Endothelial cell of umbilical vein (primary cell): ENCODE measurements at regions not wholly inside any gene's neighbourhood (a gene's known extent, or its start where the extent isn't known, plus 50 kb on each side); places are given as distances from the start of the nearest gene placed in this dataset.

Experiments used
- BruUV-seq: library from RNA; stranded (reverse); fragments of 400-500 nt; replicated peaks from 2 replicates; lab custom pipeline; 2021; lab: Mats Ljungman, UMichigan
- CTCF ChIA-PET: fragments of 300-600, 350-600 bp; sonication (Branson Sonifier 250); formaldehyde crosslinking; loops from one replicate; lab custom pipeline; 2021; ENCODE audit warnings: antibody characterized with exemption, inconsistent platforms; lab: Charles Lee
- POLR2A ChIA-PET: fragments of 300-600, 350-600 bp; sonication (Branson Sonifier 250); formaldehyde crosslinking; loops from one replicate; lab custom pipeline; 2021; ENCODE audit warnings: antibody characterized with exemption, inconsistent platforms; lab: Charles Lee
- DNase-seq: peaks from one replicate; pipeline ENCODE4 v3.0.0-alpha.2; 2011; ENCODE audit warnings: low read depth, low spot score
- FAIRE-seq: peaks from 2 replicates; lab custom pipeline; 2011; peaks lifted over from hg19 to GRCh38; lab: Jason Lieb, UNC
- H2AFZ ChIP-seq: 2 replicates; pipeline ENCODE4 v1.6.0; 2012; ENCODE audit warnings: low read depth, low read length, control low read depth, inconsistent platforms
- H3K27ac ChIP-seq: 2 replicates; pipeline ENCODE4 v1.5.1; 2011; ENCODE audit warnings: low read depth, mild to moderate bottlenecking, control low read depth, low read length, moderate library complexity; ENCODE audit not compliant: insufficient read depth
- H3K27me3 ChIP-seq, 2 experiments: 2 replicates each; pipeline versions ENCODE4 v1.6.0 to v1.6.1; 2011; ENCODE audit warnings: low read length in 2 of 2, mixed read lengths in 1 of 2; ENCODE audit not compliant: control insufficient read depth in 2 of 2, insufficient read depth in 2 of 2
- H3K36me3 ChIP-seq, 2 experiments: 2 replicates in 1 of 2; 3 replicates in 1 of 2; pipeline ENCODE4 v1.5.1; 2011; ENCODE audit warnings: low read length in 2 of 2, mild to moderate bottlenecking in 1 of 2, moderate library complexity in 1 of 2; ENCODE audit not compliant: control insufficient read depth in 2 of 2, insufficient read depth in 2 of 2; ENCODE audit errors: extremely low read depth in 1 of 2
- H3K4me1 ChIP-seq: 3 replicates; pipeline ENCODE4 v1.5.1; 2011; ENCODE audit warnings: mild to moderate bottlenecking, low read length; ENCODE audit not compliant: control insufficient read depth, insufficient read depth; ENCODE audit errors: extremely low read depth
- H3K4me2 ChIP-seq: 2 replicates; pipeline ENCODE4 v1.6.1; 2011; ENCODE audit warnings: low read length, control low read depth, mixed read lengths; ENCODE audit not compliant: insufficient read depth
- H3K4me3 ChIP-seq, 3 experiments: fragments of 200-600 bp in 1 of 3; sonication (generic), shearing (Covaris generic) in 1 of 3; replicated peaks in 1 of 3; 2 replicates each; pipeline ENCODE4 v1.5.1; 2011 to 2016; ENCODE audit warnings: control low read depth in 3 of 3, low read length in 3 of 3, mild to moderate bottlenecking in 2 of 3, inconsistent platforms in 1 of 3, low read depth in 1 of 3, moderate library complexity in 1 of 3; ENCODE audit not compliant: insufficient read depth in 1 of 3
- H3K79me2 ChIP-seq: 2 replicates; pipeline ENCODE4 v1.6.0; 2012; ENCODE audit warnings: low read length, inconsistent platforms; ENCODE audit not compliant: control insufficient read depth, insufficient read depth
- H3K9ac ChIP-seq: replicated peaks from 2 replicates; pipeline ENCODE3; 2011; ENCODE audit warnings: low read length, control low read depth; ENCODE audit not compliant: insufficient read depth; ENCODE audit errors: extremely low read depth
- H3K9me1 ChIP-seq: replicated peaks from 3 replicates; pipeline ENCODE4 v1.6.0; 2011; ENCODE audit warnings: mild to moderate bottlenecking, low read length; ENCODE audit not compliant: control insufficient read depth, insufficient read depth; ENCODE audit errors: extremely low read depth
- H3K9me3 ChIP-seq: replicated peaks from 2 replicates; pipeline ENCODE4 v1.5.1; 2012; ENCODE audit warnings: low read length, inconsistent platforms; ENCODE audit not compliant: control insufficient read depth, insufficient read depth
- H4K20me1 ChIP-seq: replicated peaks from 2 replicates; pipeline ENCODE3; 2011; ENCODE audit warnings: mild to moderate bottlenecking, low read length; ENCODE audit not compliant: control insufficient read depth, insufficient read depth; ENCODE audit errors: extremely low read depth
- EZH2 ChIP-seq: IDR thresholded peaks from 2 replicates; pipeline ENCODE4 v1.6.1; 2012; ENCODE audit warnings: borderline replicate concordance, low read depth, mild to moderate bottlenecking, moderate library complexity, low read length, inconsistent platforms; ENCODE audit not compliant: severe bottlenecking
- FOS ChIP-seq: IDR thresholded peaks from 2 replicates; pipeline ENCODE4 v1.6.1; 2011; ENCODE audit warnings: mild to moderate bottlenecking, low read length, moderate library complexity, borderline replicate concordance; ENCODE audit not compliant: insufficient read depth
- GATA2 ChIP-seq: IDR thresholded peaks from 2 replicates; pipeline ENCODE4 v1.7.0; 2011; ENCODE audit warnings: low read depth, mild to moderate bottlenecking, moderate library complexity, mixed read lengths, low read length; ENCODE audit not compliant: insufficient read length, insufficient read depth
- JUN ChIP-seq: IDR thresholded peaks from 2 replicates; pipeline ENCODE4 v1.6.1; 2011; ENCODE audit warnings: borderline replicate concordance, low read depth; ENCODE audit not compliant: insufficient read length, insufficient read depth
- MYC ChIP-seq: IDR thresholded peaks from one replicate; pipeline ENCODE4 v1.6.1; 2011; ENCODE audit warnings: mild to moderate bottlenecking, low read depth, low read length
- POLR2A ChIP-seq: IDR thresholded peaks from 2 replicates; pipeline ENCODE4 v1.6.1; 2012; ENCODE audit warnings: low read depth, mild to moderate bottlenecking, control low read depth, low read length
- POLR2AphosphoS5 ChIP-seq: IDR thresholded peaks from 2 replicates; pipeline ENCODE4 v1.6.1; 2012; ENCODE audit warnings: low read depth, mild to moderate bottlenecking, control low read depth, low read length, moderate library complexity; ENCODE audit not compliant: insufficient read depth
- dilution Hi-C: fragments of 300-500 bp; cut with MboI; formaldehyde crosslinking; loops from one replicate; pipeline ENCODE4 v1.15.0; 2019; ENCODE audit warnings: low sequenced_read_pairs; ENCODE audit not compliant: extremely low pct_ligation_motif_present
- intact Hi-C: fragments of 100-400 bp; cut with micrococcal nuclease; formaldehyde crosslinking; loops from one replicate; pipeline ENCODE4 v1.10.0; 2022
- TF ChIP-seq, protein P1 (sequence below): IDR thresholded peaks from 2 replicates; pipeline ENCODE4 v1.6.1; 2011; ENCODE audit not compliant: insufficient read depth, insufficient read length
- TF ChIP-seq, protein P2 (sequence below), 2 donors: IDR thresholded peaks; 1 replicate in 1 of 2; 2 replicates in 1 of 2; pipeline ENCODE4 v1.5.1; 2011; ENCODE audit warnings: low read length in 2 of 2, mild to moderate bottlenecking in 2 of 2, moderate library complexity in 2 of 2, control low read depth in 1 of 2, inconsistent platforms in 1 of 2, low read depth in 1 of 2; ENCODE audit not compliant: insufficient read depth in 1 of 2; ENCODE audit errors: extremely low read depth in 1 of 2

- ChIA-PET POLR2A (no interaction called here), CTCF (no interaction called here)
- Histone ChIP-seq H3K4me2 (no peak overlapping the region), H3K9me3 (no peaks in the 10 kb centered on the region), H2AFZ (no peak overlapping the region), H3K4me3 (no peak overlapping the region), H3K27ac (no peak overlapping the region), H3K9ac (no peak overlapping the region), H3K36me3 (no peaks in the 10 kb centered on the region), H4K20me1 (no peaks in the 10 kb centered on the region), H3K79me2 (no peaks in the 10 kb centered on the region), H3K27me3 (peaks cover 0 to 6% of the 10 kb centered on the region in 2 experiments), H3K4me1 (no peaks in the 10 kb centered on the region), H3K9me1 (no peaks in the 10 kb centered on the region)
- dilution Hi-C loops = no loop called here
- no peak for DNase-seq
- intact Hi-C loops = no loop called here
- no TSS peak for BruUV-seq
- TF ChIP-seq, protein P1, sequence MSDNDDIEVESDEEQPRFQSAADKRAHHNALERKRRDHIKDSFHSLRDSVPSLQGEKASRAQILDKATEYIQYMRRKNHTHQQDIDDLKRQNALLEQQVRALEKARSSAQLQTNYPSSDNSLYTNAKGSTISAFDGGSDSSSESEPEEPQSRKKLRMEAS = no peak
- no peak for TF ChIP-seq POLR2A
- no peak for TF ChIP-seq JUN
- TF ChIP-seq POLR2AphosphoS5 = no peak
- TF ChIP-seq GATA2 = no peak
- TF ChIP-seq, protein P2, sequence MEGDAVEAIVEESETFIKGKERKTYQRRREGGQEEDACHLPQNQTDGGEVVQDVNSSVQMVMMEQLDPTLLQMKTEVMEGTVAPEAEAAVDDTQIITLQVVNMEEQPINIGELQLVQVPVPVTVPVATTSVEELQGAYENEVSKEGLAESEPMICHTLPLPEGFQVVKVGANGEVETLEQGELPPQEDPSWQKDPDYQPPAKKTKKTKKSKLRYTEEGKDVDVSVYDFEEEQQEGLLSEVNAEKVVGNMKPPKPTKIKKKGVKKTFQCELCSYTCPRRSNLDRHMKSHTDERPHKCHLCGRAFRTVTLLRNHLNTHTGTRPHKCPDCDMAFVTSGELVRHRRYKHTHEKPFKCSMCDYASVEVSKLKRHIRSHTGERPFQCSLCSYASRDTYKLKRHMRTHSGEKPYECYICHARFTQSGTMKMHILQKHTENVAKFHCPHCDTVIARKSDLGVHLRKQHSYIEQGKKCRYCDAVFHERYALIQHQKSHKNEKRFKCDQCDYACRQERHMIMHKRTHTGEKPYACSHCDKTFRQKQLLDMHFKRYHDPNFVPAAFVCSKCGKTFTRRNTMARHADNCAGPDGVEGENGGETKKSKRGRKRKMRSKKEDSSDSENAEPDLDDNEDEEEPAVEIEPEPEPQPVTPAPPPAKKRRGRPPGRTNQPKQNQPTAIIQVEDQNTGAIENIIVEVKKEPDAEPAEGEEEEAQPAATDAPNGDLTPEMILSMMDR (IDR thresholded peaks at IDR 0.05; ENCODE audit: extremely low read depth in 1 of 2, insufficient read depth in 1 of 2, low read depth in 1 of 2, low read length in 2 of 2) = no peak
- no peak for TF ChIP-seq FOS
- no peak for TF ChIP-seq MYC
- TF ChIP-seq EZH2 = no peak
- FAIRE-seq = no peak
These were observed 51.8 kb upstream of the MYCBP2 start for GRCh38 chr13:77378662-77379061.
